SK-N-SH treated with all-trans-retinoic acid at 6 μM for 48 hours (cell line): ENCODE measurements at regions not wholly inside any gene's neighbourhood (a gene's known extent, or its start where the extent isn't known, plus 50 kb on each side); places are given as distances from the start of the nearest gene placed in this dataset.

ENCODE experiments used
- ARNTL ChIP-seq: fragments of 450-650 bp; formaldehyde crosslinking; IDR thresholded peaks from 2 replicates; pipeline ENCODE4 v1.5.0; 2020; ENCODE audit warnings: low read depth, mild to moderate bottlenecking, moderate library complexity, borderline replicate concordance
- CREB5 ChIP-seq: fragments of 250-450 bp; sonication (Bioruptor Pico); IDR thresholded peaks from 2 replicates; pipeline ENCODE4 v1.5.1; 2020; ENCODE audit warnings: low read depth, mild to moderate bottlenecking, moderate library complexity
- GLIS3 ChIP-seq: fragments of 250-450 bp; sonication (Bioruptor Pico); IDR thresholded peaks from 2 replicates; pipeline ENCODE4 v1.5.0; 2020; ENCODE audit warnings: mild to moderate bottlenecking, moderate library complexity
- OSR1 ChIP-seq: fragments of 250-450 bp; sonication (Bioruptor Pico); IDR thresholded peaks from 2 replicates; pipeline ENCODE4 v1.8.0; 2022; ENCODE audit warnings: moderate library complexity, mild to moderate bottlenecking, inconsistent platforms
- PATZ1 ChIP-seq: fragments of 250-450 bp; sonication (Bioruptor Pico); IDR thresholded peaks from 2 replicates; pipeline ENCODE4 v1.8.0; 2020; ENCODE audit warnings: mild to moderate bottlenecking, moderate library complexity, borderline replicate concordance
- RARB ChIP-seq: fragments of 250-450 bp; sonication (Bioruptor Pico); IDR thresholded peaks from 2 replicates; pipeline ENCODE4 v1.8.0; 2021; ENCODE audit warnings: mild to moderate bottlenecking, moderate library complexity
- ZFP3 ChIP-seq: fragments of 250-450 bp; sonication (Bioruptor Pico); IDR thresholded peaks from 2 replicates; pipeline ENCODE4 v1.5.0; 2020; ENCODE audit warnings: mild to moderate bottlenecking, moderate library complexity
- ZFP30 ChIP-seq: fragments of 450-650 bp; formaldehyde crosslinking; IDR thresholded peaks from 2 replicates; pipeline ENCODE4 v1.5.0; 2022; ENCODE audit warnings: mild to moderate bottlenecking, moderate library complexity

GRCh38 chr2:236988216-236988615 lies 97.5 kb upstream of the COPS8 start:
- TF ChIP-seq PATZ1 (CRISPR knock-in tag) (no peak), RARB (CRISPR knock-in tag) (no peak), ARNTL (CRISPR knock-in tag) (no peak), OSR1 (CRISPR knock-in tag) (no peak), CREB5 (no peak), GLIS3 (no peak), ZFP3 (CRISPR knock-in tag) (no peak), ZFP30 (CRISPR knock-in tag) (no peak)
